ENCODE measurements at regions not wholly inside any gene's neighbourhood (a gene's known extent, or its start where the extent isn't known, plus 50 kb on each side); places are given as distances from the start of the nearest gene placed in this dataset.
"Not testable (repeated sequence)": the region's sequence is repeated elsewhere in the genome, so short reads cannot be mapped to it uniquely, and the experiment has no call there.

DNA sequence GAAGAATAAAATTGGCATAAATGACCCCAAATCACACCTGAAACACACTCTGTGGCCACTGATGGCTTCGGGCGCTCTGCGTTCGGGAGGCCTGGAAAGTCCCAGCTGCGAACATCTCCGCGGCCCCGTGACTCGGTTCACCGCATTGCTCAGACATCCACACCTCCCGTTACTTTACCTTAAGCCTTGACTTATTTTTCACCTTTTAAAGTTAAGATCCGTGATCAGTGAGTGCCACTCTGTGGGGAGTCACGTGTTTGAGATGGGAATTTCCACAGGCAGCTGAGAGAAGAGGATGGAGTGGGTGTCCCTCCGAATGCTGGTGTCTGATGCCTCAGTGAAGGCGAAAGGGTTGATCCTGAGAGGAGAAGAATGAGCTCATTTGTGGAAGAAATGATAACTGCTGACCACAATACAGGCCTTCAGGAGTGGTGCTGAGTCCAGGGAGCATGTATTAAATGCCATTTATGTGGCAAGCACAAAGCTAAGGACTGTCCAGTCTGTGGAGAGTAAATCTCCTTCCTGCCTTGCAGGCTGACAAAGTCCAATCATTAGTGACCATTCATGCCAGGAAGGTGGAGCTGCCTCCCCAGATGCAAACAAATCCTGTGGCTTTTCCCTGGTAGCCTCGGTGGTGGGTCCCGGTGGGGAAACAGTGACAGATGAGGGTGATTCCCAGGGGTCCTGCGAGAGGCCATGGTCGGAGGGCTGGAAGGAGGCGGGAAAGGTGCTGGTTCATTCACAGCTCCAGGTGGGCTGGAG is 168.8 kb downstream of the RTP5 start:
- DNase-seq (ENCODE audit: extremely low spot score): no peak
- ChIA-PET POLR2A (no interaction called here), CTCF (no interaction called here)
- TF ChIP-seq TARDBP (IDR thresholded peaks at IDR 0.05) (no peak), CTBP1 (IDR thresholded peaks at IDR 0.05; ENCODE audit: borderline replicate concordance) (no peak), L3MBTL2 (conservative IDR thresholded peaks at IDR 0.05) (no peak), LEF1 (IDR thresholded peaks at IDR 0.05; ENCODE audit: borderline replicate concordance) (no peak), NFRKB (IDR thresholded peaks at IDR 0.05) (no peak), SP1 (IDR thresholded peaks at IDR 0.05) (no peak), HDGF (IDR thresholded peaks at IDR 0.05; ENCODE audit: borderline replicate concordance) (no peak)

DNA sequence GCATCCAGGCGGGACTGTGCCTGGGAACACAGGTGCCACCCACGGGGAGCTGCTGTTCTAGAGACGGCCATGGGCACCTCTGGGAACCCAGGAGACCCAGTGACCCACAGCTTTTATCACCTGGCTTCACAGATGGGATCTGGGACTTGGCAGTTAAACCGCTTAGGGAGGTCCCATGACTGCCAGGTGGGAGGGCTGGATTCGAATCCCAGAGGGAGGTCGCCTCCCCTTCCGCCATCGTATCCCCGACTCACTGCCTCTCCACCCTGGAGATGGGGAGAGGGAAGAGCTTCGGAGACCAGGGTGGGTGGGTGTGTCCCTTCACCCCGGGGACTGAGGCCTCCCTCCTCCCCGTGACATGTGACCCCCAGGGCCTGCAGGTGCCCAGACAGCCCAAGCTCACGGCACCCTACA is 169.4 kb downstream of the RTP5 start:
- no peak for TF ChIP-seq HDGF (IDR thresholded peaks at IDR 0.05; ENCODE audit: borderline replicate concordance)
- TF ChIP-seq SUZ12 (IDR thresholded peaks at IDR 0.05): no peak
- no peak for DNase-seq (ENCODE audit: extremely low spot score)
- ChIA-PET CTCF (no interaction called here), POLR2A (no interaction called here)

DNA sequence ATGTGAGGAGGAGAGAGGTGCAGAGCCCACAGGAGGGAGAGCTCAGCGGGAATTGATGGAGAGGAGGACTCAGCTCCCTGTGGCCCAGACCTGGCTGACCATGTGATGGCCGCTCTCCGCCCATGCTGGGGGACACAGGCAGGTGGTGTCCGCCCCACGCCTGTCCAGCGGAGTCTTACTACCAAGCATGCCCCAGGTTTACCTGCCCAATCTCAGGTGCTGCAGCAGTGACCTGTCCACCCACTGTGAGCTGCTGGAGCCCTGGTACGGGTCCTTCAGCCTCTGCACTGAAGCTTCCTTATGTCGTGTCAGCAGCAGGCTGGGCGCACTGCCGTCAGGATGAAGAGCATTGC is 170.8 kb downstream of the RTP5 start:
- CTCF ChIA-PET: no interaction called here
- POLR2A ChIA-PET: no interaction called here
- DNase-seq (ENCODE audit: extremely low spot score): no peak
- TF ChIP-seq TARDBP (IDR thresholded peaks at IDR 0.05): no peak
- TF ChIP-seq L3MBTL2 (conservative IDR thresholded peaks at IDR 0.05): no peak

DNA sequence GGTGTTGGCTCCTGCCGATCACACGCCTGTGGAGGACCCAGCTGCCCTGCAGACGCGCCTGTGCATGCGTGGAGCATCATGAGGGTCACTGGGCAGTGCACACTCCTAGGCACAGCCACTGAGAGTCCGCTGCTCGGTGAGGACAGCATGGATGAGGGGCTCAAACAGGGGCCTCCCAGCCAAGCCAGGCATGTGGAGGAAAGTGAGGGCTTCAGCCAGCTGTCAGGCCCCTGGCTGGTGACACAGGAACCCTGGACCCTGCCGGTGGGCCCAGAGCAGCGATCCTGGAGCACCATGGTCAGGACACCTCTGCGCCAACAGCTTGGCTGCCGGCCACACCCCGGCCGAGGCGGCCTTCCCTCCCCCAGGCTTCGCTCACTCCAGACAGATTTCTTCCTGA is 171.2 kb downstream of the RTP5 start:
- ChIA-PET CTCF (no interaction called here), POLR2A (no interaction called here)
- TF ChIP-seq L3MBTL2 (conservative IDR thresholded peaks at IDR 0.05) (no peak), BHLHE40 (IDR thresholded peaks at IDR 0.05; ENCODE audit: borderline replicate concordance) (no peak), HDGF (IDR thresholded peaks at IDR 0.05; ENCODE audit: borderline replicate concordance) (no peak), SUZ12 (IDR thresholded peaks at IDR 0.05) (no peak), ZNF384 (IDR thresholded peaks at IDR 0.05) (no peak), FOXK2 (IDR thresholded peaks at IDR 0.05) (no peak), FOXA1 (IDR thresholded peaks at IDR 0.05) (no peak), PKNOX1 (IDR thresholded peaks at IDR 0.05) (no peak), LEF1 (IDR thresholded peaks at IDR 0.05; ENCODE audit: borderline replicate concordance) (no peak), TARDBP (IDR thresholded peaks at IDR 0.05) (no peak), CTBP1 (IDR thresholded peaks at IDR 0.05; ENCODE audit: borderline replicate concordance) (no peak)
- DNase-seq (ENCODE audit: extremely low spot score): no peak

- POLR2A ChIA-PET: no interaction called here
- TF ChIP-seq HDGF (IDR thresholded peaks at IDR 0.05; ENCODE audit: borderline replicate concordance) (no peak), NFRKB (IDR thresholded peaks at IDR 0.05) (no peak), PKNOX1 (IDR thresholded peaks at IDR 0.05) (no peak), CTBP1 (IDR thresholded peaks at IDR 0.05; ENCODE audit: borderline replicate concordance) (no peak), ZNF384 (IDR thresholded peaks at IDR 0.05) (no peak)
- CTCF ChIA-PET: interaction anchor here (0.8 kb wide), 1 partner anchor 21 kb away, joined by 3 read pairs; no protein-coding TSS in a partner anchor
- DNase-seq (ENCODE audit: extremely low spot score): no peak
These were observed 172.3 kb downstream of the RTP5 start for GRCh38 chr2:242041816-242042215.

DNA sequence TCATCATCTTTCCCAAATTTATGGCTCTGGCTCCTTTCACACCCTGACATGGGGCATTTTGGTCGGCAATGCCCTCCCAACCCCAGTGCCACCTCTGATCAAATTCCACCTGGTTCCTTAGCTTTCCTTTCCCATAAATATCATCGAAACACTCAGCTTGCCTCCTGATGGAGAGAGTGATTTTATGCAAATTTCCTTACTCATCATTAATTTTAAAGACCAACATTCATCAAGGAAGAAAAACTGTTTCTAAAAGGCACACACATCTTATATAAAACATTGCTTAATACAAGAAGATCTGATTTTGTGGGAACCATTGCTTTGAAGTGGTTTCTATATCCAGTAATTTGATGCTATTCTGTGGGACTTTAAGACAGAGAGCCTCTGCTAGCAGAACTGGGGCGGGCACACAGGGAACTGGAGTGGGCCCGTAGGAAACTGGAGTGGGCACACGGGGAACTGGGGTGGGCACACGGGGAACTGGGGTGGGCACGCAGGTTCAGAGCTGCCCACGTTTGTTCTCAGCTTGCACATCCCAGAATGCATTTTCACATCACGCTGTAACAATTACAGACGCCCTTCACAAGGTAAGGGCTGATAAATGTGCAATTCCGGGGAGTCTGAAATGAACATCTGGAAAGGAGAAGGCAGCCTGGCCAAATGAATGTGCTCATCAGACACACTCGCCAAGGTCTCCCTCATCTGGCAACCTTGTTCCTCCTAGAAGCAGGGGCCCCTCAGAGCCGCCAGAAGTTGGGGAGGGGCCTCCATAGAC is 174.2 kb downstream of the RTP5 start:
- TF ChIP-seq FOXM1 (IDR thresholded peaks at IDR 0.05; ENCODE audit: borderline replicate concordance): no peak
- no peak for DNase-seq (ENCODE audit: extremely low spot score)
- POLR2A ChIA-PET: no interaction called here
- CTCF ChIA-PET: no interaction called here

GRCh38 chr2:242044313-242044590 is 174.7 kb downstream of the RTP5 start:
- POLR2A ChIA-PET: no interaction called here
- TF ChIP-seq CTBP1 (IDR thresholded peaks at IDR 0.05; ENCODE audit: borderline replicate concordance) (no peak), HDGF (IDR thresholded peaks at IDR 0.05; ENCODE audit: borderline replicate concordance) (no peak), LEF1 (IDR thresholded peaks at IDR 0.05; ENCODE audit: borderline replicate concordance) (no peak)
- CTCF ChIA-PET: no interaction called here
- DNase-seq (ENCODE audit: extremely low spot score): no peak

- CTCF ChIA-PET; DNase-seq (ENCODE audit: extremely low spot score); POLR2A ChIA-PET: not testable (repeated sequence)
These were observed 176.1 kb downstream of the RTP5 start for GRCh38 chr2:242045596-242046144.

All from HEK293T (cell line).